ENCODE measurements at regions not wholly inside any gene's neighbourhood (a gene's known extent, or its start where the extent isn't known, plus 50 kb on each side); places are given as distances from the start of the nearest gene placed in this dataset.

DNA sequence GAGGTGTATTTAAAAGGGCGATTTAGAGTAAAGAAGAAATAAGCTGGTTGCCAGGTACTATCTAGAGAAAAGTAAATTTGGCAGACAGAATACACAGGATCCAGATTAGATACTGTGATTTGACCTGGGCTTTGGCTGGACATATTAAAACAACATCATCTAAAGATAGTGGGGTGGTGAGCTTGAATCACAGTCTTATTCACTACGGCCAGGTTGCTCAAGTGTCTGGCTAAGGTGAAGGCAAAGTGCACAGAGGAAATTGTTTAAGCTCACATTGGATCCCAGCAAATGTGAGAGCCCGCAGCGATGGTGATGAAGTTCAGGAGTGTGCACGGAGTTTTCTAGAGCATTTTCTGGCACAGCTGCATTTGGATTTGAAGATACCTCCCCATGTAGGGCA, 398.2 kb upstream of the MEF2C start:
- no peak for DNase-seq

DNA sequence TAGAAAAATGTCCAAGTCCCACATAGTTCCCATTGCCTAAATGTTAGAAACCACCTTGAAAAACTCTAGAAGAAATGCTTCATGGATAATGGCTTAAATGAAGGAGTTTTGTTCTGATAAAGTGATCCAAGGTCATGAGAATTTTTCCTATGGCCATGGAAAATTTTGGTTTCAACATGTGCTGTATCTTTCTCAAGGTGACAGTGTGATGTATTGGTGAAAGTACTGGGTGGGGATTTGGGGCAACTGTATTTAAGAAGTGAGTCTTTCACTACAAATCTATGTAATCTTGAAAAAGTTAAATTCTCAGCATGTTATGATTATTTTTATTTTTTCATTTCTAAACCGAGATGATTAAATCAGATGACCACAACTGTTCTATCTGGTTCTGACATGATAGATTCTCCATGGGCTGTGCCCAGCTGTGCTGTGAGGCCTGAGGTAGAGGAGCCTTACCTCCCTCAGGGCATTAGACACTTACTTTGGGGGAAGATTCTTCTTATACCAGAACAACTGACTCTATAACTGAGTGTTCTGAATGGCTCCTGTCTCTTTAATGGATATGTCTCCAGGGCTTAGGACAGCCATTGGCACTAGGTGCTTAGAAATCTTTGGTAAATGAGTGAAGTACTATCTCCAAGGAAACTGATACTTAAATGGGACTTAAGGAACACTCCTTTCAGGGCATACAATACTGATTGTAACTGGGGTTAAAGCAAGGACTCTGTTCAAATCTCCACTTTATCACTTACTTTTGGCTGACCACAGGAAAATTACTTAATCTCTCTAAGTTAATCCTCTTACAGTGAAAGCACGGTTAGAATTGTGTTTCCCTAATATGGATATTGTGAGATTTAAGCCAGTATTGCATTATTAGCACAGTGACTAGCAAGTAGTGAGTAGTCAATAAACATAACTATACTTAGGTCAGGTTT, 397.4 kb upstream of the MEF2C start:
- DNase-seq, result no peak

DNA sequence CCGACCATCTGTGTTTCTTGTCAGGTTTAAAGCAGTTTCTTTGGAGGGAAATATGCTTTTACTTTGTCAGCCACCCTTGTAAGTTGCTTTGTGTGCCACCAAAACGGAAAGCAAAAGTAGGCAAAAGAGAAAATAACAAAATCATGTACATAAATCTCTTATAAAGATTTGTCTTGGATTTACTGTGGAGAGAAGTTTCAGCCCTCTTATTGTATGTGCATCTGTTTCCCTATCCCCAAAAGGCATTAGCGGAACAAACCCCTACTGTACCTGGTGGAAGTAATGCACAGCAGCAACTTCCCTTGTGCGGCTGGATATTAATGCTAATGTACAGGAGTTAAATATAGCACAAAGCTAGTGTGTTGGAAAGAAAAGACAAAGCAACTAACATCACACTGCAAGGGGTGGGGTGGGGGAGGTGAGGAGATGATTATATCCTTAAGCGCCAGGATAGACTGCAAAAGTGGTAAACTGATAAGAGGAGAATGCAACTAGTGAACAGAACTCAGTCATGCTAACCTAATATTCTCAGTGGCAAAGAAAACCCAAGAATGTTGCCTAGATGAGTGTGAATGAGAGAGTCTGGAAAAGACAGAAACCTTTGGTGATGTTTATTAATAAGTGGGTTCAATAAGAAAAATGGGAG, 396.5 kb upstream of the MEF2C start:
- DNase-seq, result no peak

DNA sequence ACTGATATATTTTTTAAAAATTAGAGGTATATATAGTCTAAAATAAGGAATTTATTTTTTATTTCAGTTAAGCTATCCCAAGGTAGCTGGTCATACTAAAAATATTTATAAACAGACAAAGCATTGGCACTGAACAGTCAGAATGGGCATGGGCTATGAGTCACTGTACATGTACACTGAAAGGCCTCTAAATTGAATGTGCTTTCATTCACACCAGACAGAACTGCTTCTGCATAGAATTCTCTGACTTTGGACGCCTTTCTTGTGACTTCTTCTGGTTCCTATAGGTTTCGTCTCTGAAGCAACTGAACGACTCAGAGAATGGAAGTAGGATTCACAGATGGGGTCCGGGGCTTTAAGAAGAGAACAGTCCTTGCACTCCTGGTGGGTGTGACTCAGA, 394.8 kb upstream of the MEF2C start:
- no peak for DNase-seq

DNA sequence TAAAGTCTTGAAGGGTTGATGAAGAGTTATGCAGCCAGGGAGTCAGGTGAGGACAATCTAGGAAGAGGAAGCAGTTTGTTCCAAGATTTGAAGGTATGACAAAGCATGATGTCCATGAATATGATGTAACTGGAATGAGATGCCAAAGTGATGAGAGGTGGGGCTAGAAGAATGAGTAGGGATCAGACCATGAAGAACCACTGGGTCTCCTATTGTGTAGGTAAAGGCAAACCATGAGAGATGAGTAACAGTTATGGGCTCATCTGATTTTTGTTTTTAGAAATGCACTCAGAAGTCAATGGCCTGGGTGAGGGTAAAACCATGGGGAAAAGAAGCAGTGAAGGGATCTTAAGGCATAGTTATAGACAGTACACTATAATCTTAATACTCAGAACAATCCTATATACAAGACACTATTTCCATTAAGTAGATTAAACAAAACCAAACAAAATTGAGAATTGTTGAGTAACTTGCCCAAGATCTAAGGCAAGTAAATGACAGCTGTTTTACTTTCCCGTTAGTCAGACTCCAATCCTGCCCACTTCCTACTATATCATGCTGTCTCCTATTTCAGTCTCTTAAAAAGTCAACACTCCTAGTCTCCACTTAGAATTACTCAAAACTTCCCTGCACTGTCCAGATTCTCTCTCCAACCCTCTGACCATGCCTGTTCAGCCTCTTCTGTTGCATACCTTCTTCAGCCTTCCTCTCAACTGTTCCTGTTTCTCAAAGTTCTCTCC, 393.8 kb upstream of the MEF2C start:
- peak; percentile 6 for DNase-seq

DNA sequence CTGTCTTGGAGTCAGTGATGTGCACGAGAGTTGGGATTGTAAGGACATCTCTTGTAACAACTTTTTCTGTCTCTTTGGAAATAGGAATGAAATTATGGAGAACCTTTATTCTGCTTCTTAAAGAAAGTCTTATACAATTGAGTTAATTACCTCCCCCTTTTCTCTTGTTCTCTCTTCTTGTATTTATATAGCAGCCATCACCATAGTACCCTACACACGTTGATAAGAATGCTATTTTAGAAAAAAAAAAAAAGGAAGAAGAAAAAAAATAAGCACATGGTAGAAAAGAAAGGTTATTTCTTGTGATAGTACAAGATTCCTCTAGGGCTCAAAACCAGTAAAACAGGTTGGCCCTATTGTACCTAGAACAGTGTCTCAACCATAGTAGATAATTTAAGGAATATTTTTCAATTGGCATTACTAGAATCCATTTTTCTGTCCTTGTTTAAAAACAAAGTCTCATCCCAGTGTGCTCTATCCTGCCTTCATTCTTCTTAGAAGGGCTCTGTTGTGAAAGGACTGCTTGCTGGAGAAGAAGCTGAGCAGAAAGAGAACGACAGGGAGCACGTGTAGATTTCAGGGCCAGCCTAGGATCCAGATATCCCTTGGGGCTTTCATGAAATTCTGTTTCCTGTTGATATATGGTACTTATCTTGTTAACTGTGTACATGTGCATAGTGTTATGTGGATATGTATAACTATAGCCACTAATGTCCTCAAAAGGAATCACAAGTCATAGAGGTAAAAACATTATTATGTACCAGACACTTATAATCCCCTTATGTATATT, 392.3 kb upstream of the MEF2C start:
- no peak for DNase-seq

DNA sequence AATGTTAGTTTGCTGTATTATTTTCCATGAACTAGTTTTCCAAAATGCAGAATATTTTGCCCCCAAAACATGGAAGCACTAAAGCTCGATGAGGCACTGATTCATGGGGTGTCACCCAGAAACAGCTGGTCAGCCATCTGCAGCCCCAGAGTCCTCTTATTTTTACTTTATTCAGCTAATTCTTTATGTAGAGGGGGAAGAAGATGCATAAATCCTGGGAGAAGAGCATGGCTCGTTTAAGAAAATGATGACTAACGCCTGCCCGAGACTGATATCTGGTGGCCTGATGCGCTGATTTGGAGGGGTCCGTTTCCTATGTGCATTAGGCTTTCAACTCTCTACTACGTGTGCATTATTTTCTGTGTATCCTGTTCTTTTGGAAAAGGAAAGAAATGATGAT, 390.3 kb upstream of the MEF2C start:
- no peak for DNase-seq

DNA sequence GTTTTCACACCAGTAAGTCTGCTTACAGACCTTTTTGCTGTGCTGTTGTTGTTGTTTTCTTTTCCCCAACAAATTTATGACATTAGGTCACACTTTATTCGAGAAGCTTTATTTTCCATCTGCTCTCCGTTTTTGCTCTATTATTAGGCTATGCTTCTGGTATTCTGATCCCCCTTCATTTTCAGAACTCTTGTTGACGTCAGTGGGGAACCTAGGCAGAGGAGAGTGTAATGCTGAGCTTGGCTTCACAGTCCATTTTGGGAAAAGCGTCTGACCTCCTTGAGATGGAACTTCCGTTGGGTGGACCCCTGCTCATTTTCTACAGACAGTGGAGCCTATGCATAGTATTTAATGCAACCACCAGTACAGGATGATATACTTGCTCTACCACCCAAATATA, 387.9 kb upstream of the MEF2C start:
- no peak for DNase-seq

DNA sequence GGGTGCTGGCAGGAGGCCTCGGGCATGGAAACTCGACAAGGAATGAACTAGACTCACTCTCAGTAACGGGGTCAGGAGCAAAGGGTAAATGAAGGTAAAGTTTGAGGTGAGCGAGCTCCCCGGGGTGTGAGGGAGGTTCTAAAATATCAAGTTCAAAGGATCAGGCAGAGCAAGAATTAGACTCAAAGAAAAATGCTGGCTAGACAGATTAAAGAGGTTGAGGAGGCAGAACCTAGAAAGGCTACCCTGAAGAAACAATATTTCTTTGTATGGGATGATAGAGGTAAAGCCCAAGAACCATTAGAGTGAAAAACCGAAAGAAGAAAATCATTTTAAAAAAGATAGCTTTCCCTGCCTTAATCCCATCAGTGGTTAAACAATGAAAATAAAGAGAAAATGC, 386.7 kb upstream of the MEF2C start:
- DNase-seq, result no peak

DNA sequence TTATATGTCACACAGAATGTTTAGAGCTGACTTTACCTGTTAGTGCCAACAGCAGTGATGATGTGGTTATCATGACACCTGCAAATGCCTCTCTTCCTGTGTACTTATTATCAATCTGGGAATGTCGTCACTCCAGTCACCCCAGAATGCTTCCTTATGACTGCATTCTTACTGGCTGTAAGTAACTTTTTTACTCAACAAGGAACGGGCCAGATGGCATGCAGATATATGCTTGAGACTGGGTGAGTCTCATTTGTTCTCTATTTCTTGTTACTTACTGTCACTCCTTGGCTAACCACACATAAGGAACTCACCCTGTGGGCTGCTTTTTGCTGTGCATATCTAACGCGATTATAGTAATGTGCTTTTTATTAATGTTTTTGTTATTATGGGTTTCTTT, 385.5 kb upstream of the MEF2C start:
- DNase-seq, result no peak

DNA sequence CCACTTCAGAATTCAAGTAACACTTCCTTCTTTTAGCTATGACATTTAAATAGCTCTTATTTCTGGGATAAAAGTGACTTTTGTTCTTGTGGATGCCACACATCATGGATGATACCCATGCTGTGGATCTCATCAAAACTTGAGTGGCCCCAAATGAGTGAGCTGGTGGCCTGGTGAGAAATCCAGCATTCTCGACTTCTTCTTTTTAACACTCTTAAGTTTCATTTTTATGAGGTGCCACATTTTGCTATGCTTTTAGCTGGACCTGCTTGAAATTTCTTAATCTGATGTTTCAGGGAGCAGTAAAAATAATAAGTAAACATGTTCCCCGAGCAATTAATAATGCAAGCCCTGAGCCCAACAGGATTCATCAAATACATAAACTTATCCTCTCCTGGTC, 384.8 kb upstream of the MEF2C start:
- no peak for DNase-seq

DNA sequence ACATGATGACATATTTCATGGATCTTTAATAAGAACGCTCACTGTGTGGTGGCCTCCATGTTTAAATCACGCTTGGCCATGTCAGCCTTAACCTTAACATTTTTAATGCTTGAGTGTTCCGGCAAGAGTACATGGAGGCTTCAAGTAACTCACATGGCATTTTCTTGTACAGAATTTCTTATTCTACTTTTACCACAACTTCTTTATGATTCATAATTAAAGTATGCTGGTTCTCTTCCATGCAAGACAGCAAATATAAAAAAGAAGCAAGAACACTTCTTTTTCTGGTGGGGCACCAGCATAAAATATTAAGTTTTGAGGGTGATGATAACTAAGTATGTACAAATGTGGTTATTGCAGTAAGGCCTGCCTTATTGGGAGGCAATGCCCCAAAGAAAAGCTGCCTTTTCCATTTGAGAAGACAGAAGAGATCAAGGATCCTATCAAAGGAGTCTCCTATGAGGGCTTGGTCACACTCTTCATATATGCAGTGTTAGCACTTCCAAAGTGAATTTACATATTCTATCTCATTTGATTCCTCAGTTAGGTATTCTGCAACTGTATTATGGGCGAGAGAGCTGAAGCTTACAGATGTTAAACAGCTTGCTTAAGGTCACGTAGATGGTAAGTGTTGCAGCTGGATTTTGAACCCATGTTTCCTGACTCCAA, 382.7 kb upstream of the MEF2C start:
- no peak for DNase-seq

DNA sequence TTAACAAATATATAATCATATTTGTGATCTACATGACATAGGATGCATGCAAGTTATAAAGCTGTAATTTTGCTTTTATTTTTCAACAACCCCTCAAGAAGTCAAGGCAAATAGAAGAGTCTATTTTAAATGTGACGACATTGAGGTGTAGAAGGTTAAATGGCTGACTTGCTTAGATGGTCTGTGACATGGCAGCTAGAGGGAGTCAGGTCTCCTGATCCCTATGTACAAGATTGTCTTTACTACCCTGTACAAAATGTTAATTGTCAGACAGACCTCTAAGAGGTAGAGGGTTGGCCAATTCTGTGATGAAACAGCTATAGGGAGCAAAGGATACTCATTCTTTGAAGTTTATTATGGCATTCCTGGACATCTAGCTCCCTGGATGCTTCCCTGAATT, 380.9 kb upstream of the MEF2C start:
- no peak for DNase-seq

DNA sequence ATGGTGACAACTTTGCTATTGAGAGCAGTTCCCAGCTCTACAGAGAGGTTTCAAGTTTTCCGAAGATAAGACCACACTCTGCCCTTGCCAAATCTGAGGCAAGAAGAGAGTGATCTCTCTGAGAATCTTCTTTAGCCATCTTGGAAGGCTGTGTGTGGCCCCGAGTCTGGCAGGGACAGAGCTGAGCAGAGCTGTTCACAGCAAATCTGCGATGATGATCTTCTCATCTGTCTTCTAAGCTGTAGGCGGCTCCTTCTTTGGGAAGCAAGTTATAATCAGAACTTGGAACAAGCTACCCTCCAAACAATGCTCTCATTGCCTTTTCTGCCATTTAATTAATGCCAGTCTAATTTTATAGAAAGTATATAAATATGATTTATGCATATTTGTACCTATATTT, 379.0 kb upstream of the MEF2C start:
- DNase-seq, result no peak

DNA sequence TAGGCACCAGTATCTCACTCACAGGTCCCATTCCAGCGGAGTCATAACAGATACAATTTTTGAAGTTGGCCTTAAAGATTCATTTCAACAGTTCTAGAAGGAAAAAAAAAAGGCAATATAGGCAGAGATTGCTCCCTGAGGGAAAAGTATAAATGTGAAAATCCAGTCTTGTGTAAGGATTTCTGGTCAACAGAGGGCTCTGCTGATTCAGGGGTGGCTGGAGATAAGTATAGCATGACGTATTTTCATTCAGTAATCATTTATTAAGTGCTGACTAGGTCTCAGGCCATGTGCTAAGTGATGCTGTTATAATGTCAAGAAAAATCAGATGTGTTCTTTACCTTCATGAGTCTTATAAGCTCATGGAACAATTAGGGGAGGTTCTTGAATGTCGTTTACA, 377.3 kb upstream of the MEF2C start:
- DNase-seq, result no peak

DNA sequence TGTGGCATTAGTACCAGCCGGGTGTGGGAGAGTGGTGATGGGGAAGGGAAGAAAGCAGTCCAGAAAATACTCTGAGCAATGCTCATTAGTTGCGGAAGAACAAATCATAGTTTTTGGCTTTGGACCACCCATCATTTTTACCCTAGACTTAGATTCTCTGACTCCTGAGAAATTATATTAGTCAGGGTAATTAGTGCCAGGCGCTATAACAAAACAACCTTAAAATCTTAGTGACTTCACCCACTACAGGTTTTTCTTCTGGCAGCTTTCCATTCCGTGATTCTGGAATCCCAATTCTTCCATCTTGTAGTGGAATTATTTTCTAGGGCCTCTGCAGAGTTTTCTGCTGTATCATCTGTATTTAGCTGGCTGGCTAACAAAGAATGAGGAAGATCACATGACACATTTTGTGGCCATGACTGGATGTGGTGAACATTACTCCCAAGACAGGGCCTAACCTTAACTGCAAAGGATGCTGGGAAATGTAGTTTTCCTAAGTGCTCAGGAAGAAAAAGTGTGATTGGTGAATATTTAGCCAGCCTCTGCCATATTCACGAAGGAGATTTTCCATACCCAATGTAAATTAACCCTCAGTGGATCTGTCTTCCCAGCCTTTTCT, 373.0 kb upstream of the MEF2C start:
- DNase-seq, result peak; percentile 69

DNA sequence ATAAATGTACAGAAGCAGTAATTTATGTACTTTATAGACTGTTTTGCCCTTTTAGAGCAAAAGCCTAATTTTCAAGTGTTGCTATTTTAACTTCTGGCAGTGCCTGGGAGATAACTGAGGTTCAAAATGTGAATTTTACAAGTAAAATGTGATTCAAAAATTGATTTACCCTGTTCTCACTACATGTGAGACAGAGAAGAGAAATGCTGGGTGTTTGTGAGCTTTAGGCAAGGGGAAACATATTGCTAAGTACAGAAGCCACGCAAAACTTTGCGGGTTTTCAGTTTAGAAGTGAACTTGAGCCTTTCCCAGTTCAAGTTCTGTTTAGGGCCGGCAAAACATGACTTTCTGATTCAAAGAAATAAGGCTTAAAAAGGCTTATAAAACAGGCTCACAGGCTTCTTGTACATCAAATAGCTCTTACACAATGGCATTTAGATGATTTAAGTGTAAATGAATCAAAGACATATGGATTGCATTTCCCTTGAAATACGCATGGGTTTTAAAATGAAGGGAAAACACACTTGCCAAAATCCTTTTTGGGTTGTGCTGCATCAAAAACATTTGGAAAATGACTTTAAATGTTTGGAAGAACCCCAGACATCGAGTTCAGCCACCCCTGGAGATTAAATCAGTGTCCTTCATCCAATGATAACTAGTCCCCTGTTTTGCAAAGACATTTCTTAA, 370.8 kb upstream of the MEF2C start:
- no peak for DNase-seq

DNA sequence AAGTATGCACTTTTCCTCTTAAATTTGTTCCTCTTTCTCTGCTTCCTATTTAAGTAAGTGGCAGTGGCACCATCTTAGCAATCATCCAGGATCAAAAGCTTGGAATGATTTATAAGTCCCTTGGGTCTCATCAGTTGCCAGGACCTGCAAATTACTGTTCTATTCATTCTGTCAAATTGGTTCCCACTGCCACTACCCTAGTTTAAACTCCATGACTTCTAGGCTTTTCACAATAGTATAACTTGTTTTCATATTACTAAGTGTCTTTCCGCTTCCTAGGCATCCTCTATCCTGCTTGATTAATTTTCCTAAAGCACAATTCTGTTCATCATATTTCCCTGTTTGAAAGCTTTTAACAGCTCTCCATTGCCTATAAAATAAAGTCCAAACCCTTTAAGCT, 363.9 kb upstream of the MEF2C start:
- no peak for DNase-seq

DNA sequence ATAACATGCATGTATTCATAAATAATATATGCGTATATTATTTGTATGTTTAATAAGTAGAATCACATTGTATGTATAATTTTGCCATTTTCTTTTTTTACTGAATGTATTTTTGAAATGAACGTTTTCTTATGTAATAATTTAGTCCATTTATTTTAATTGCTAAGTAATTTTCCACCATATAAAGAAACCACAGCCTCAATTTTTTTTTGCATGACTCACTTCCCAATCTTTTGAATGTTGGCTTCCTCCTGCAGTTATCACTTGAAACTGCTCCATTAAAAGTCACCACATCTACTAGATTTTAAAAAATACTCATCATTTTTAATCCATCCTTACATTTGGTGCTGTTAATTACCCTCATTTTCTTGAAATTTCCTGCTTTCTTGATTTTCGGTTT, 363.3 kb upstream of the MEF2C start:
- no peak for DNase-seq

DNA sequence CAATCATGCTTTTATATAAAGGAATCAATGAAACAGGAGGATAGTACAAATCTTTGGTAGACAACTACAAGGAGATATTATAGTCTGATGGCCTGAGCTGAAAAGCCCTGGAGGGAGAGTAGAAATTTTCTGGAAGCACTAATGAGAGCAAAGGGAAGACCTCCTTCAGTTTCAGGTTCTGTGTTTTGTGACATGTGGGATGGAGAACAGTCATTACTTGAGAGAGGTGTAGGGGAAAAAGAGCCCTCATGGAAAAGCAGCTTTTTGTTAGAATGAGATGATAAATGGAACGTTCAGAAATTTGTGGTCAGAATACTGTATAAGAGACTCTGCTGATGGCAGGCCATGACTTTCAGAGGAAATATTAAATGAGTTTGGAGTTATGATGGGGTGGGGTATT, 360.6 kb upstream of the MEF2C start:
- no peak for DNase-seq

DNA sequence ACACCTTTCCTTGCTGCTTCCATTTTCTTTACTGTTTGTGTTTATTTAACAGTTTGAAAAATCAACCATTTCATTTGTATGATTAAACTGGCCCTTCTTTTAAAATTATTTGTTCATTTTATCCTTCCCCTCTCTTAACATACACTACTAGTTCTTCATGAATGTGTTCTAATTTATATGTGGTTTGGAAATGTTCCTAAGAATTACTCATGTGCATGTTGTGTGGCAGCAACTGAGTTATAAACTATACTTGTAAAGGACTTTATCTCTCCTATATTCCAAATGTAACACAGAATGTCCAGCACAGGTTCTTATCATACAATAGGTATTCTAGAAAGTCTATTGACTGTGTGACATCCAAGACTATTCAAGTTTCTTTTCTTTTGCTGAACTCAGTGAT, 358.2 kb upstream of the MEF2C start:
- no peak for DNase-seq
